Fibroblast of lung (primary cell): ENCODE measurements at regions not wholly inside any gene's neighbourhood (a gene's known extent, or its start where the extent isn't known, plus 50 kb on each side); places are given as distances from the start of the nearest gene placed in this dataset.

Source experiments
- DNase-seq, 2 donors: peaks; one replicate each; pipeline versions ENCODE4 v3.0.0 to v3.0.0-alpha.2; 2010; ENCODE audit warnings: low read depth in 2 of 2
- H2AFZ ChIP-seq: 2 replicates; pipeline ENCODE4 v1.5.1; 2012; ENCODE audit warnings: low read length, control low read depth, inconsistent platforms
- H3K27ac ChIP-seq: 2 replicates; pipeline ENCODE4 v1.5.1; 2011; ENCODE audit warnings: low read length, control low read depth; ENCODE audit not compliant: insufficient read depth
- H3K27me3 ChIP-seq: 2 replicates; pipeline ENCODE4 v1.5.1; 2011; ENCODE audit warnings: mild to moderate bottlenecking, low read length; ENCODE audit not compliant: control insufficient read depth, insufficient read depth
- H3K36me3 ChIP-seq: 2 replicates; pipeline ENCODE4 v1.5.1; 2011; ENCODE audit warnings: low read length; ENCODE audit not compliant: control insufficient read depth, insufficient read depth
- H3K4me1 ChIP-seq: 2 replicates; pipeline ENCODE4 v1.5.1; 2011; ENCODE audit warnings: low read length; ENCODE audit not compliant: control insufficient read depth, insufficient read depth; ENCODE audit errors: extremely low read depth
- H3K4me2 ChIP-seq: 2 replicates; pipeline ENCODE4 v1.5.1; 2011; ENCODE audit warnings: low read length, control low read depth; ENCODE audit not compliant: insufficient read depth; ENCODE audit errors: extremely low read depth
- H3K4me3 ChIP-seq, 4 experiments: fragments of 200-600 bp in 1 of 4; sonication (generic) in 1 of 4; replicated peaks in 1 of 4; 2 replicates each; pipeline ENCODE4 v1.5.1; 2011 to 2016; ENCODE audit warnings: low read length in 4 of 4, low read depth in 3 of 4, mild to moderate bottlenecking in 3 of 4, control low read depth in 2 of 4, inconsistent platforms in 1 of 4, mixed read lengths in 1 of 4; ENCODE audit not compliant: insufficient read depth in 1 of 4; ENCODE audit errors: control extremely low read depth in 1 of 4
- H3K79me2 ChIP-seq: 2 replicates; pipeline ENCODE4 v1.5.1; 2012; ENCODE audit warnings: mild to moderate bottlenecking, low read length, inconsistent platforms; ENCODE audit not compliant: control insufficient read depth, insufficient read depth
- H3K9ac ChIP-seq: 2 replicates; pipeline ENCODE4 v1.5.1; 2011; ENCODE audit warnings: mild to moderate bottlenecking, low read length, control low read depth; ENCODE audit not compliant: insufficient read depth
- H3K9me3 ChIP-seq: 2 replicates; pipeline ENCODE4 v1.5.1; 2012; ENCODE audit warnings: low read depth, low read length; ENCODE audit not compliant: control insufficient read depth, insufficient read depth
- H4K20me1 ChIP-seq: 2 replicates; pipeline ENCODE4 v1.5.1; 2011; ENCODE audit warnings: low read length; ENCODE audit not compliant: control insufficient read depth, insufficient read depth; ENCODE audit errors: extremely low read depth
- CTCF ChIP-seq, 2 donors: IDR thresholded peaks in 1 of 2; conservative IDR thresholded peaks in 1 of 2; 1 replicate in 1 of 2; 2 replicates in 1 of 2; pipeline ENCODE4 v1.5.1; 2011 to 2012; ENCODE audit warnings: low read length in 2 of 2, control low read depth in 1 of 2, inconsistent platforms in 1 of 2, low read depth in 1 of 2, mild to moderate bottlenecking in 1 of 2
- EZH2 ChIP-seq: IDR thresholded peaks from 2 replicates; pipeline ENCODE4 v1.5.1; 2012; ENCODE audit warnings: low read length, control low read depth, mild to moderate bottlenecking; ENCODE audit errors: missing control alignments

- Histone ChIP-seq H4K20me1 (no peaks in the 10 kb centered on the region), H3K27me3 (no peaks in the 10 kb centered on the region), H3K4me1 (no peaks in the 10 kb centered on the region), H3K9me3 (no peaks in the 10 kb centered on the region), H2AFZ (no peak overlapping the region), H3K27ac (no peak overlapping the region), H3K36me3 (no peaks in the 10 kb centered on the region), H3K79me2 (no peaks in the 10 kb centered on the region), H3K4me3 (no peak overlapping the region), H3K4me2 (no peak overlapping the region), H3K9ac (no peak overlapping the region)
- TF ChIP-seq EZH2 = no peak
- no peak for TF ChIP-seq CTCF (conservative IDR thresholded peaks at IDR 0.05 in 1 of 2, IDR thresholded peaks at IDR 0.05 in 1 of 2; ENCODE audit: low read depth in 1 of 2, low read length in 2 of 2)
- DNase-seq = no peak
Observed at GRCh38 chr20:39538317-39538716, 576.2 kb downstream of the DHX35 start.

GRCh38 chr20:39535301-39535700 is 573.2 kb downstream of the DHX35 start:
- Histone ChIP-seq H2AFZ (no peak overlapping the region), H3K4me1 (no peaks in the 10 kb centered on the region), H3K27me3 (no peaks in the 10 kb centered on the region), H4K20me1 (no peaks in the 10 kb centered on the region), H3K79me2 (no peaks in the 10 kb centered on the region), H3K9ac (no peak overlapping the region), H3K9me3 (no peaks in the 10 kb centered on the region), H3K4me3 (no peak overlapping the region), H3K36me3 (no peaks in the 10 kb centered on the region), H3K27ac (no peak overlapping the region), H3K4me2 (no peak overlapping the region)
- DNase-seq = no peak
- TF ChIP-seq CTCF (conservative IDR thresholded peaks at IDR 0.05 in 1 of 2, IDR thresholded peaks at IDR 0.05 in 1 of 2; ENCODE audit: low read depth in 1 of 2, low read length in 2 of 2) (no peak), EZH2 (no peak)

- H3K36me3 ChIP-seq = no peaks in the 10 kb centered on the region
- H4K20me1 ChIP-seq = no peaks in the 10 kb centered on the region
- no peak overlapping the region for H3K9ac ChIP-seq
- H3K27me3 ChIP-seq = no peaks in the 10 kb centered on the region
- no peaks in the 10 kb centered on the region for H3K4me1 ChIP-seq
- no peaks in the 10 kb centered on the region for H3K9me3 ChIP-seq
- no peak for DNase-seq
- no peak overlapping the region for H3K27ac ChIP-seq
- no peak overlapping the region for H2AFZ ChIP-seq
- no peak overlapping the region for H3K4me2 ChIP-seq
- H3K79me2 ChIP-seq = no peaks in the 10 kb centered on the region
- no peak overlapping the region for H3K4me3 ChIP-seq
- TF ChIP-seq EZH2 (no peak), CTCF (conservative IDR thresholded peaks at IDR 0.05 in 1 of 2, IDR thresholded peaks at IDR 0.05 in 1 of 2; ENCODE audit: low read depth in 1 of 2, low read length in 2 of 2) (no peak)
Observed at GRCh38 chr20:39534846-39535245, 572.7 kb downstream of the DHX35 start.
